ENCODE measurements at regions not wholly inside any gene's neighbourhood (a gene's known extent, or its start where the extent isn't known, plus 50 kb on each side); places are given as distances from the start of the nearest gene placed in this dataset.
"Not testable (repeated sequence)": the region's sequence is repeated elsewhere in the genome, so short reads cannot be mapped to it uniquely, and the experiment has no call there.

DNA sequence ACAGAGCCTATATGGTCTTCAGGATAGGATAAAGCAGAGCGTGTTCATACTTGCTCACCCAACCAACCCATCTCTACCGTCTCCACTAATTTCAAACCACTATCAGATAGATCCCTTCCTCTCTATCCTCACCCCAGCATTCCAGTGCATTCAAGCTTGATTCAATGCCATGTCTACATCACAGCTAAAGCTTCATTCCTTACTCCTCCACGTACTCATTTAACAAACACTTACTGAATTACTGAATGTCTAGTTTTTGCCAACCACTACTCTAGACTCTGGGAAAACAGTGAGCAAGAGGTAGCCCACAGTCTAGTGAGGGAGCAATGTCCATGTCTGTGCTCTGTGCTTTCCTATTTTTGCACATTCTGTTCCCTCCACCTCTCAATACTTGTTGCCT is 163.5 kb upstream of the MSX2 start:
- no peak for DNase-seq (ENCODE audit: low spot score in 2 of 2)
- FAIRE-seq = no peak

DNA sequence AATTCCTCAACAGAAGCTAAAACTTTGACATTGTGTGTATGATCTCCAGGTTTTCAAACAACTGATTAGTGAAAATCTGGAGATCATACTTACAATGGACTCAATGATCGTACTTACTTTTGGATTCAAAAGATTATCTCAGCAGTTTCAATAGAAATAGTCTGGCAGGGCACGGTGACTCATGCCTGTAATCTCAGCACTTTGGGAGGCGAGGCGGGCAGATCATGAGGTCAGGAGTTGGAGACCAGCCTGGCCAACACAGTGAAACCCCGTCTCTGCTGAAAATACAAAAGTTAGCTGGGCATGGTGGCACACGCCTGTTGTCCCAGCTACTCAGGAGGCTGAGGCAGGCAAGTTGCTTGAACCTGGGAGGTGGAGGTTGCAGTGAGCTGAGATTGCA is 161.3 kb upstream of the MSX2 start:
- DNase-seq (ENCODE audit: low spot score in 2 of 2); FAIRE-seq: not testable (repeated sequence)

DNA sequence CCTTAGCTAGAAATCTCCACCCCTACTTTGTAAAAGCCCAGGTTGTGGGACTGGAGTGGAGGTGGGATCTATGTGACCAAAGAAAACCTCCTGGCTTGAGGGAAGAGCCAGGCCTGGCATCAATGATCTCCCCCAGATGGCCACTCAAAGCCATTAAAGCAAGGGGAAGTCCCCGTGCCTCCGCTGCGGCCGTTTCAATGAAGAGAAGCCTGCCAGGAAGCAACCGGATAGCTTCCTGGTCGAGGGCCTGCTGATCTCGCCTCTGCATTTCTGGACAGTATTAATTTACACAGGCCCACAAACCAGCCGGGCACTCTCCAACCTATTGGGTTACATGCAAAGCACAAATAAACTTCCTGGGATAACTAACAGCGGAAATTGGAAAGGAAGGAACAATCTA is 160.5 kb upstream of the MSX2 start:
- FAIRE-seq (no peak), DNase-seq (ENCODE audit: low spot score in 2 of 2) (no peak)

DNA sequence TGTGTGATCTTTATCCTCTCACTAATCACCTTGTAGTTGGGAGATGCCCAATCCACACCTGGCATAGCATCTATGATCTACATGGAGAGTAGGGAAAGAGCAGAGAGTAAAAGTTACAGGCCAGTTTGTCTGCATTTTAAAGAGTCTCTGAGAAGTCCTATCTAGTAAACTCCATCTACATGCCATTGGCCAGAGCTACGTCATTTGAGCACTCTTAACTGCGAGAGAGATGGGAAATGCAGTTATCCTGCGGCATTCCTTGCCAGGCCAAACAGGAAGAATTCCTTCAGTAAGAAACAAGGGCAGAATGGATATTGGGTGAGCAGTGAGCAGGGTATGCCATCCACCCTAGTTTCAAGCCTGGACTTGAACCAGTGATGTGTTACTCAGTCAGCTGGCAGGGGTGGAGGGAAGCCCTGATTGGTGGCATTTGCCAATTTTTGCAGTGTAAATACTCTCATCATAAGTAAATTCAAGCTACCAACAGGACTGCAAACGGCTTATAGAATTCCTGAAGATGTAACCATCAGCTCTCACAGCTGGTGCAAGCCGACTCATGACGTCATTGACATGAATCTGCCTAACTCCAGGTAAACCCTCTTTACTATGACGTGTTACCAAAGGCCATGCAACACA is 156.8 kb upstream of the MSX2 start:
- FAIRE-seq (no peak), DNase-seq (ENCODE audit: low spot score in 2 of 2) (no peak)

DNA sequence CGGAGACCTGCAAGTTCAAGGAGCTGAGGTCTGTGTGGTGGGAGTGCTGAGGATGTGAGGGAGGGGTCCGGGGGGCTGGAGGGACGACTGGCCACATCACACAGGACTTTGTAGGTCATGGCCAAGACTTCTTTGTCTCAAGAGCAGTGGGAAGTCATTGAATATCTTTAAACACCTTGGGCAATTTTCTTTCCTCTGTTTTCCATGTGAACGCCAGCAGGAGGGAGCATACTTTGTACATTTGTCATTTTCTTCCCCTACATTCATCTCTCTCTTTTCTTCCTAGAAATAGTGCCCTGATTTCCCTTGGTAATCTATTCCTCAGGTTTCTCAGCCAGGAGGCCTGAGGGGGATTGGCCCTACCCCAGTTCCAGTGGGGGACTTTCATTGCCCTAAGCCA is 153.7 kb upstream of the MSX2 start:
- DNase-seq (ENCODE audit: low spot score in 2 of 2) (no peak), FAIRE-seq (no peak)

DNA sequence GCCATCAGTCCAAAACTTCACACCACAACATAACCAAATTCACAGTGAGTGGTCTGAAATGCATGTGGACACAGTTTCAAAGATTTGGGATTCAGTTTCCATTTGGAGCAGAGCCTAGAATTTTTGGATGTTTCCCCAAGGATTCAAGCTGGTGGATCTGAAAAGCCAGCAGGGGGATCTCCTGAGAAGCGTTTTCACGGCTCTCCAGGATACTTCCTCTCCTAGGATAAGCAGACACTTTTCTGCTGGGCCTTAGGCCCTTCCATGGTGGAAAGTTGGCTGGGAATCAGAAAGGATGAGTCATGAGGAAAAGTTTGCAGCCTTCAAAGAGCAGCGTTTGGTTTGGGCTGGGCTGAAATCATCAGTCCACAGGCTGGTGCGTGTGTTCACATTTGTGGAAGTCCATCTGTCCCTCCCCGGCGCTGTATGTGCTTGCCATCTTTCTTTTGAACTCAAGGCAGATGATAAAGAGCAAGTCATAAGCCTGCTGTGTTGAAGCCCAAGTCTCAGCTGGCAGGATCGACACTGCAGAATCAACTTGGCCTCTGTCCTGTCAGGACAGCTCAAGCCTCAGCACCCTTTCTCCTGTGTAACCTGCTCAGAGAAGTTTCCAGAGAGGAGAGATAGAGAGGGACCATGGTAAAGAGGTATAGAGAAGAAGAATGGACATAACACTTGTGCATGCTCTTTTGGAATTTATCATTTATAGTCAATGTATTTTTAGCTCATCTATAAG is 152.6 kb upstream of the MSX2 start:
- FAIRE-seq = no peak
- DNase-seq (ENCODE audit: low spot score in 2 of 2) = peak; percentile 17 to 66

DNA sequence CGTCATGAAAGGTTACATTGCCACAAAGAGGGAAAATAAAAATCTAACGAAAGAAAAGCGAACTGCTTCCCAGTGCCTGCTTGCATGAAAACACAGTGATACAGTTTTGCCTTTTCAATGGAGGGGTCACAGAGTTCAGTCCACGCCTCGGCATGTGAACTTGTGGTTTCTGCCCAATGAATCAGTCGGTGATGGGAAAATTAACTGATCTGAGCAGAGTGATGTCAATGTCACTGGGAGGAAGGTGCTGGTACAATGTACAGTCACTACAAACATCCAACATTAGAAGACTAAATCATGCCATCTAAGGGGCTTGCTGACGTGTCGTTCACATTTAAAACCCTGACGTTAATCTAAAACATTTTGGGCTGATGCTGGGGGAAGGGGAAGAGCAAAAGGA is 151.8 kb upstream of the MSX2 start:
- FAIRE-seq = no peak
- no peak for DNase-seq (ENCODE audit: low spot score in 2 of 2)

DNA sequence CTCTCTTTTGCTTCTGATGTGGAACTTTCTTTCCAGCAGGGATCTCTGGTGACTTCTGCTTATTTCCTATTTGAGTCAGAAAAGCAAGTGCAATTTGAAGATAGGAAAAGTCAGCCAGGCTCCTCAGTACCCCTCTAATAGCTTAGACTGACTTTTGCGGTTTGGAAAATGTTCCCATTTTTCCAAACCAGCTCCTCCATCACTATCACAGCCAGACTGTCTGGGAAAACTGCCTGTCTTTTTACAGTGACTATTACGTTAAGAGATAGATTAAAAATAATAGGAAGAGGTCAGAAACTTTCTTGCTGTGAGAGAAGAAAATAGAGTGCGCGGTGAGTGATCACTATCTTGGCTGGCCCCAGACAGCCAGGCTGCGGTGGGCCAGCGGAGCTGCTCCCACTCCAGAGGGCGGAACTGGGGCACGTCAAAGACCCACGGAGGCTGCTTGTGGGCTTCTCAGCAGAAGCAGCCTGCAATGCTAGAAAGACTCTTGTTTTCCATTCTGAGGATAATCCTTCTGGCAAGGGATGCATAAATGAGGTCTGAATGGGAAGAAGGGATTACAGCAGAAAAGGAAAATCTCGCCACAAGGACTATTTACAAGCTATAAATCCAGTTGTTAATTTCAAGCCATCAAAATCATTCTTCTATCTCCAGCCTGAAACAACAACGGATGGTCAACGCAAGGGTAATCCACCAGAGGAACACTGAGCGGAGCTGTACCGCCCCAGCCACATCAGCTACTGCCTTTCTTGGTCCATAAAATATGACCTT is 151.0 kb upstream of the MSX2 start:
- FAIRE-seq = no peak
- DNase-seq (ENCODE audit: low spot score in 2 of 2) = no peak

DNA sequence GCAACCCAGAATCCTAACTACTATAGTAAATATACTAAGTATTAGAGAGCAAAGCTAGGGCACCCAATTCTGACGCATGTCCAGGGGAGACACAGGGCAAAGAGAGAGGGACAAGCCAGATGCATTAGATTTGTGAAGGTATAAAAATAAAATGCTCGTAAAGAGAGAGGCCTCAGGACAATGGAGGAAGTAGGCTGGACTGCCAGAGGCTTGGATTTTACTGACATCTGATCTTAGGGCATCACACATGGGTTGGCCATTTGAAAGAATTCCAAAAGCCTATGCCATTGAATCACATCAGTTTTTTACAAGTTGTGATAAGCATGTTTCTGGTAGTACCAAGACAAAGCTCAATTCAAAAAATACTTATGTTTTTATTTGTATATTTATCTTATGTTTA is 149.3 kb upstream of the MSX2 start:
- DNase-seq (ENCODE audit: low spot score in 2 of 2) (no peak), FAIRE-seq (no peak)

DNA sequence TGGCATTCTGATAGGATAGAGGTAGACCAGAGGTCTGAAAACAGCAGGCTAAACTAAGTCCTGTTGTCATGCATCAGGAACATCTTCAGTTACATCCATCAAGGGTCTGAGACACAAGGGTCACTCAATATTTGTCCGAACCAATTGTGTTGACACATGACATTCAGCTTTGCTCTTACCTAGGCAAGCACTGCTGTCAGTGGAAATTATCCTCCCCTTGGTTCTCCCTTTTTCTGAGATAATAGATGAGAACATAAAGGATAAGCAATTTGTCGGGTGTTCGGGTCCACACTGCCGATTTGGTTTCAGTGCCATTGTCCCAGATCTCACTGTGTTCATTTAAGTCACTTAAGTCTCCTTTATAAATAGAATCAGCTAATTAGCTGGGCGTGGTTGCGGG is 148.3 kb upstream of the MSX2 start:
- FAIRE-seq = no peak
- DNase-seq (ENCODE audit: low spot score in 2 of 2) = no peak

DNA sequence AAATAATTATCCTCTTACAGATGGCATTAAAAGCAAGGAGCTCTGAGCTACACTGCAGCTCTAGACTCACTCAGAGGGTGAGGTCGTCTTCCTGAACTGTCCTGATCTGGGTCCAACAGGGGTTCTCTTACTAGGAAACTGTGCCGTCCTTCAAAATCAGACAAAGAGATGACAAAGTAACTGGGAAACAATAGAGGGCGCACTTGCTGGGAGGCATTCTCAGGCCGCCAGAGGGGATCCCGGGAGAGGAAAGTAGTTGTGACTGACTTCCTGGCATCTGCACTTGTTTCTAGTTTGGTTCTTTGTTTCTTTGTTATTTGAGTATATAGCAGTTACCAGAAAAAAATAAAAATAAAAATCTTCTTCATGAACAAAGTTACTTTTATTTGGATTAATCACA is 142.9 kb upstream of the MSX2 start:
- DNase-seq (ENCODE audit: low spot score in 2 of 2) = no peak
- FAIRE-seq = no peak

DNA sequence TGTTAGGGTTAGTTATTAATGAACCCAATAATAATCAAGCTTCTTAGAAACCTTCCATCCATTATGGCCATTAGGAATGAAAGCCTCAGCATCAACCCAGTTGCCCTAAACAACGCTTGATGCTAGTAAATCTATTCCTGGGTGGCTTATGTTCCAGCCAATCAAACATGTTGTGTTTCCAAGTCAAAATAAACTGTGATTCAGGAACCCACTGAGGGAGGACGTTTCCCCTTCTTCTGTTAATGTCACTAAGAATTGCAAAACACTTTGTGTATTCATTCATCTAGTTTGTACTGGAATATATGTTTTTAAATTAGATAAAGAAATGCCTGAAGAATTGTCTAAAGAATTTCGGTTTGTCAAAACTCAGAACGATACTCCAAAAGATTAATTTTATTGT is 142.5 kb upstream of the MSX2 start:
- DNase-seq (ENCODE audit: low spot score in 2 of 2) (no peak), FAIRE-seq (no peak)

DNA sequence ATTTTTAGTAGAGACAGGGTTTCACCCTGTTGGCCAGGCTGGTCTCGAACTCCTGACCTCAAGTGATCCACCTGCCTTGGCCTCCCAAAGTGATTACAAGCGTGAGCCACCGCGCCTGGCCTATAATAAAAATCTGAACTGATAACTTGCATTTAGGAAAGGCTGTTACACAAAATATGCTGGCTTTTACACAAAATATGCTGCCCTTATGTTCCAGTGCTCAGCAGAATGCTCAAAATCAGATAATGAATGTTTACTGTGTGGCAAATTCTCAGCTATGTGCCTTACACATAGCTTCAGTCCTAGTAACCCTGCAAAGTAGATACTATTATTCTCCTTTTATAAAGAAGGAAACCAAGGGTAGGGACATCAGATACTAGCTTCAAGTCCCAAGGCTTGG is 141.3 kb upstream of the MSX2 start:
- DNase-seq (ENCODE audit: low spot score in 2 of 2) (no peak), FAIRE-seq (no peak)

DNA sequence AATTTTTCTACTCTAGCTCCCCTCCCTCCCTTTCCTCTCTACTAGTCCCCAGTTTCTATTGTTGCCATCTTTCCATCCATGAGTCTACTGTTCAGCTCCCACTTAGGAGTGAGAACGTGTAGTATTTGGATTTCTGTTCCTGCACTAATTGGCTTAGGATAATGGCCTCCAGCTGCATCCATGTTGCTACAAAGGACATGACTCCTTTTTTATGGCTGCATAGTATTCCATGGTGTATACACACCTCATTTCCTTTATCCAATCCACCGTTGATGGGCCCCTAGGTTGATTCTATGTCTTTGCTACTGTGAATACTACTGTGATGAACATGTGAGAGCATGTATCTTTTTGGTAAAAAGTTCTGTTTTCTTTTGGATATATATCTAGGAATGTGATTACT is 138.9 kb upstream of the MSX2 start:
- FAIRE-seq = no peak

DNA sequence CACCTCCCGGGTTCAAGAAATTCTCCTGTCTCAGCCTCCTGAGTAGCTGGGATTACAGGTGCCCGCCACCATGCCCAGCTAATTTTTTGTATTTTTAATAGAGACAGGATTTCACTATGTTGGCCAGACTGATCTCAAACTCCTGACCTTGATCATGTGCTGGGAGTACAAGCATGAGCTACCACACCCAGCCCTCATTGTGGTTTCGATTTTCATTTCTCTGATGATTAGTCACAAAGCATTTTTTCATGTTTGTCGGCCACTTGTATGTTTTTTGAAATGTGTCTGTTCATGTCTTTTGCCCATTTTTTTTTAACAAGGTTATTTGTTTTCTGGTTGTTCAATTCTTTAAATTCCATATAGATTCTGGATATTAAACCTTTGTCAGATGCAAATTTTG is 138.2 kb upstream of the MSX2 start:
- FAIRE-seq; DNase-seq (ENCODE audit: low spot score in 2 of 2): not testable (repeated sequence)

More for the DNA sequence above, 138.9 kb upstream of the MSX2 start:
- no peak for DNase-seq (ENCODE audit: low spot score in 2 of 2)

DNA sequence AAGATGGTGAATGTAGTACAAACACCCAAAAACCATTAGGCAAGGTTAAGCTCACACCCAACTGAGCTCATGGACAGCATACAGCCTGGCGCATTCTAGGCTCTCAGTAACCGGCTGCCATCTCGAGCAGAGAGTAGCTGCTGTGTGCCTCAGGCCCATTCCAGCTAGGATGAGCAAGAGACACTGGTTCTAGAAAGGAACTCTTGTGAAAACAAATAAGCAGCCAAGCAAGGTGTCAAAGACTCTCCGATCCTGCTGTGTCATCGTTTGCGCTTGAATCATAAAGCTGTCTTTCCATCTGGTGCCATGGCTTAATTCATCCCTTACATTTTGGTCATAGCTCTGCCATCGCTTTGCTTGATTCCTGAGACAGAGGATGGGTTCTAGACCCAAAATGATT is 135.4 kb upstream of the MSX2 start:
- DNase-seq (ENCODE audit: low spot score in 2 of 2) (no peak), FAIRE-seq (no peak)

DNA sequence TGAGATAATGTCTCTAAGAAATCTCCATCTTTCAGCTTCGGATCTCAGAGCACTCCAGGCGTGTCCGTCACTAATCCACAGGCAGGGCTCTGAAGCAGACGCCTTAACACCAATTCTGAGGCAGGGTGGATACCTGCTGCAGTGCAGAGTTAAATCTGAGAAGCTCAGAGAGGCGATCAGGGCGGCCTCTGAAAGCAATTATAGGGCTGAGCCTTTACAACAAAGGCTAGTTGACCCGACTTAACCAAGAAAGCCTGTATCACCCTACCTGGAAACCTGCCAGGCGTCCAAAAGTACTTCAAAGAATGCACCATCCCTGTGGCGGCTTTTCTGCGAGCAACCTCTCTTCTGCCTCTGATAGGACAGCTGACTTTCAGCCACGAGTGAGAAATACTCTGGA is 134.8 kb upstream of the MSX2 start:
- DNase-seq (ENCODE audit: low spot score in 2 of 2) (no peak), FAIRE-seq (no peak)

DNA sequence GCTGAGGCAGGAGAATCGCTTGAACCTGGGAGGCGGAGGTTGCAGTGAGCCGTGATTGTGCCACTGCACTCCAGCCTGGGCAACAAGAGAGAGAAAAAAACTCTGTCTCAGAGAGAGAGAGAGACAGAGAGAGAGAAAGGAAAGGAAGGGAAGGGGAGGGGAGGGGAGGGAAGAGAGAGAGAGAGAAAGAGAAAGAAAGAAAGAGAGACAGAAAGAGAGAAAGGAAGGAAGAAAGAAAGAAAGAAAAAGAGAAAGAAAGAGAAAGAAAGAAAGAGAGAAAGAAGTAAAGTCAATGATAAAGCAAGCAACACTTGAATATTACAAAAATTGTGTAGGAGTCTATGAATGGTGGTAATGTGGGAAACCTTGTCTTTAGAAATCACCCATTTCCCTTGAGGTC is 133.6 kb upstream of the MSX2 start:
- DNase-seq (ENCODE audit: low spot score in 2 of 2) = no peak
- FAIRE-seq = no peak

DNA sequence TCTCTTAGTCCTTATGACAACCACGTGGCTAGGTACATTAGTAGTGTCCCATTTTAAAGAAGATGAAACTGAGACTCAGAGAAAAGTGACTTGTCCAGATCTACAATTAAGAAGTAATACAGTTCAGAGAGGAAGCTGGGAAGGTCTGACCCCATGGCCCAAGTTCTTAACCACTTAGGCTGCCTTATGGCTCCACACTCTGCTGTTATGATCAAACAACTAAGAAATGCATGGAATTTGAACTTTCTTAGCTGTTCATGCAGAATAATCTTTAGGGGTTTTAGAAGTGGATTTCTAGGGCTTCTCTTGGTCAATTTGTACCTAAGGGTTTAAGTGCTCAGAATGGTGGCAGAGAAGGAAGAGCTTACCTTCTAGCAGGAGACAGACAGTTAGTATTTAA is 128.0 kb upstream of the MSX2 start:
- FAIRE-seq = no peak
- DNase-seq (ENCODE audit: low spot score in 2 of 2) = no peak

DNA sequence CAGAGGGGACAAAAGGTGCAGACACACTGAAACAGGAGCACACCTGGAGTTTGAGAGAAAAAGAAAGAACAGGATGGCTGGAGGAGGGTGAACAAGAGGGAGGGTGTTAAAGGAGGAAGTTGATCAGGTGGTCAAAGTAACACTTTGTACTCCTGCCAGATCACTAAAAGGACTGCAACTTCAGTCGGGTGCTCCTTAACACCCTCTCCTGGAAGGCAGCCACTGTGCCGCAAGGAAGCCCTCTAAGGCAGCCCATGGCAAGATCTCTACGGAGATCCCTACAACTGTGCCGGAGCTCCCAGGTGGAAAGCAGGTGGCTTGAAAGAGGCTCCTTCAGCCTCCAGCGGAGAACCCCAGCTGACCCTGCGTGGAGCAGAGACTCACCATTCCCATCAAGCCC is 124.4 kb upstream of the MSX2 start:
- FAIRE-seq (no peak), DNase-seq (ENCODE audit: low spot score in 2 of 2) (no peak)

DNA sequence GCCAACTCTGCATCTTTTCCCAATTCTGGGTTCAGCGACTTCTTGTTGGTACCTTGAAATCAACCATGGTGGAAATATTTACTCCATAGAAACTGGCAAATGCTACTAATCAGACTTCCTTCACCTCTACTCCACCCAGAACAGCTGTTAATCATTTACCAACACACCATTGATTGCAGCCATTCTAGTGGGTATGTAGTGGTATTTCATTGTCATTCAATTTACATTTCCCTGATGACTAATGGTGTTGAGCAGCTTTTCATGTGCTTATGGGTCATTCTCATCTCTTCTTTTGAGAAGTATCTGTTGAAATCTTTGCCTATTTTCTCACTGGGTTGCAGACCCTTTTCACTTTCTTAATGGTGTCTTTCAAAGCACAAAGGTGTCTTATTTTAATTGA is 122.4 kb upstream of the MSX2 start:
- DNase-seq (ENCODE audit: low spot score in 2 of 2) (no peak), FAIRE-seq (no peak)

DNA sequence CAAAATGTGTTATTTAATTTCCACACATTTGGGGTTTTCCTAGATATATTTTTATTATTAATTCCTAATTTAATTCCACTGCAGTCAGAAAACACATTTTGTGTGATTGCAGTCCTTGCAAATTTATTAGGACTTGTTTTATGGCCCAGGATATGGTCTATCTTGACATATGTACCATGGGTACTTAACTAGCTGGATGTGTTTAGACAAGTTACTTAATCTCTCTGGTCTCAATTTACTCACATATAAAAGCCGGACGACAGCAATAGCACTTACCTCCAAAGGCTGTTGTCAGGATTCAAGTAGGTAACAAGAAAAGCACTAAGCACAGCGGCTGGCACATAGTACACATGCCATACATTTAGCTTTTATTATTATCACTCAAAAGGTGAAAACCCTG is 118.2 kb upstream of the MSX2 start:
- FAIRE-seq = no peak
- DNase-seq (ENCODE audit: low spot score in 2 of 2) = no peak
